ENCODE measurements at regions not wholly inside any gene's neighbourhood (a gene's known extent, or its start where the extent isn't known, plus 50 kb on each side); places are given as distances from the start of the nearest gene placed in this dataset.

DNA sequence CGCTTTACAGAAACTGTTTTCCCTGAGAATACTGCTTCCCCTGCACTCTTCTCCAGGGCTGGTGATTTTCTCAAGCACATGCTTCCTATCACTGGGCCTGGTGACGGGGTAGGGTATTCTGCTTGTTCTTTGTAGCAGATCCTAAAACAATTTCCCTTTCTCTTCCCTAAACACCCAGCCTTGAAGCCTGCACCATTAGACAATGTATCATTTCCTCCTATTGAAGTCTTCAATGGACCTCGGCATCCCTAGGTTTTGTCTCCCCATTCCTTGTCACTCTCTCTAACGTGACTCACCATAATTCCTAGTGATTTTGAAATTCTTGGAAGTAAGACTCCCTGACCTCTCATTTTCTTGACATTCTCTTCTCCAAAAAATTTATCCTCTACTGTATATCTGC, 109.5 kb upstream of the GHITM start:
- no peaks in the 10 kb centered on the region for H3K27me3 ChIP-seq (ENCODE audit: insufficient read depth, low read length, poor library complexity)
- H3K4me2 ChIP-seq (ENCODE audit: low read length), result no peak overlapping the region
- H3K9ac ChIP-seq (ENCODE audit: low read length), result no peak overlapping the region
- no peak overlapping the region for H3K27ac ChIP-seq (ENCODE audit: low read depth, low read length)
- no peak overlapping the region for H3K23ac ChIP-seq (ENCODE audit: low read length)
- no peak overlapping the region for H2BK5ac ChIP-seq (ENCODE audit: low read length)
- DNase-seq, result no peak
- H2BK15ac ChIP-seq (replicated peaks; ENCODE audit: low read depth), result no peak overlapping the region
- WGBS (ENCODE audit: extremely low coverage, insufficient coverage, low lambda C conversion rate), result no CpG with 5 or more reads among the region's 4 CpGs
- no peaks in the 10 kb centered on the region for H3K79me1 ChIP-seq (ENCODE audit: low read length)
- no peak overlapping the region for H3K4ac ChIP-seq (ENCODE audit: low read depth, low read length)
- no peaks in the 10 kb centered on the region for H3K79me2 ChIP-seq (ENCODE audit: control insufficient read depth, insufficient read depth, low read length)
- H3K4me1 ChIP-seq (ENCODE audit: control insufficient read depth, low read depth, low read length), result no peaks in the 10 kb centered on the region
- no peak overlapping the region for H4K8ac ChIP-seq (ENCODE audit: low read depth, low read length)
- no peak overlapping the region for H2AK5ac ChIP-seq (ENCODE audit: low read length)
- no peak overlapping the region for H3K4me3 ChIP-seq (ENCODE audit: low read length)
- H3K36me3 ChIP-seq (ENCODE audit: control insufficient read depth, insufficient read depth, low read length), result no peaks in the 10 kb centered on the region
- no peak overlapping the region for H4K5ac ChIP-seq (ENCODE audit: low read length)
- no peak overlapping the region for H3K56ac ChIP-seq (ENCODE audit: low read length)
- H2BK120ac ChIP-seq (ENCODE audit: low read depth, low read length), result no peak overlapping the region
- H3K18ac ChIP-seq (ENCODE audit: low read length), result no peak overlapping the region

DNA sequence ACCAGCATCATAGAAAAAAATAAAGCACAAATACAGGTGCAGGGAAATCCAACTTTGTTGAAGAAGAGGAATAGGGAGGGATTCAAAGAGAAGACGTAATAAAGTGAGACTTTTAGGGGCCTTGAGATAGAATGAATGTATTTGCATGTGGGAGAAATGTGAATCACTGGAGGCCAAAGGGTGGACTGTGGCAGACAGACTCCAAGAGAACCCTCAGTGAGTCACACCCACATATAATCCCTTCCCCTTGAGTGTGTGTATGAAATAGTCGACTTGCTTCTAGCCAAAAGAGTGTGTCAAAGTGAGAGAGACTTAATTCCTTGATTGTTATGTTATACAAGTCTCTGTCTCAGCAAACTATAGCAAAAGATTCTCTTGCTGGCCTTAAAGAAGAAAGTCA, 101.3 kb upstream of the GHITM start:
- no CpG with 5 or more reads among the region's 2 CpGs for WGBS (ENCODE audit: extremely low coverage, insufficient coverage, low lambda C conversion rate)
- H3K79me1 ChIP-seq (ENCODE audit: low read length), result no peaks in the 10 kb centered on the region
- H2BK15ac ChIP-seq (replicated peaks; ENCODE audit: low read depth), result no peak overlapping the region
- H3K27me3 ChIP-seq (ENCODE audit: insufficient read depth, low read length, poor library complexity), result no peaks in the 10 kb centered on the region
- H2BK5ac ChIP-seq (ENCODE audit: low read length), result no peak overlapping the region
- no peak overlapping the region for H3K56ac ChIP-seq (ENCODE audit: low read length)
- no peaks in the 10 kb centered on the region for H3K4me1 ChIP-seq (ENCODE audit: control insufficient read depth, low read depth, low read length)
- H3K4ac ChIP-seq (ENCODE audit: low read depth, low read length), result no peak overlapping the region
- no peak overlapping the region for H3K4me2 ChIP-seq (ENCODE audit: low read length)
- H4K5ac ChIP-seq (ENCODE audit: low read length), result no peak overlapping the region
- no peak overlapping the region for H3K27ac ChIP-seq (ENCODE audit: low read depth, low read length)
- DNase-seq, result no peak
- H3K23ac ChIP-seq (ENCODE audit: low read length), result no peak overlapping the region
- H2BK120ac ChIP-seq (ENCODE audit: low read depth, low read length), result no peak overlapping the region
- H2AK5ac ChIP-seq (ENCODE audit: low read length), result no peak overlapping the region
- no peak overlapping the region for H3K18ac ChIP-seq (ENCODE audit: low read length)
- no peak overlapping the region for H3K9ac ChIP-seq (ENCODE audit: low read length)
- no peaks in the 10 kb centered on the region for H3K79me2 ChIP-seq (ENCODE audit: control insufficient read depth, insufficient read depth, low read length)
- no peaks in the 10 kb centered on the region for H3K36me3 ChIP-seq (ENCODE audit: control insufficient read depth, insufficient read depth, low read length)
- no peak overlapping the region for H4K8ac ChIP-seq (ENCODE audit: low read depth, low read length)
- no peak overlapping the region for H3K4me3 ChIP-seq (ENCODE audit: low read length)

DNA sequence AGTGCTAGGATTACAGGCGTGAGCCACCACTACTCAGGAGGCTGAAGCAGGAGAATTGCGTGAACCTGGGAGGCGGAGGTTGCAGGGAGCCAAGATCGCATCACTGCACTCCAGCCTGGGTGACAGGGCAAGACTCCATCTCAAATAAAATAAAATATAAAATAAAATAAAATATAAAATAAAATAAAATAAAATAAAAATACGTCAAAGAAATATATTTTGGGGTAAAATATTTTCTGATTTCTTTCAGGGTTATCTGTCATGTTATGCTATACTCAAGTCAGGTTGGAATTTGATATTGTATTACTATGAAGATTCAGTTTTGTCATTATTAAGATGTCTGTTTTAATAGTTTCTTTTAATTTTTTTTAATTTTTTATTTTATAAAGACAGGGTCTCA, 99.4 kb upstream of the GHITM start:
- H3K79me2 ChIP-seq (ENCODE audit: control insufficient read depth, insufficient read depth, low read length), result no peaks in the 10 kb centered on the region
- no peak overlapping the region for H2AK5ac ChIP-seq (ENCODE audit: low read length)
- H4K5ac ChIP-seq (ENCODE audit: low read length), result no peak overlapping the region
- H3K4me2 ChIP-seq (ENCODE audit: low read length), result no peak overlapping the region
- H2BK120ac ChIP-seq (ENCODE audit: low read depth, low read length), result no peak overlapping the region
- DNase-seq, result no peak
- no peak overlapping the region for H3K56ac ChIP-seq (ENCODE audit: low read length)
- no peak overlapping the region for H3K9ac ChIP-seq (ENCODE audit: low read length)
- no peak overlapping the region for H2BK15ac ChIP-seq (replicated peaks; ENCODE audit: low read depth)
- H2BK5ac ChIP-seq (ENCODE audit: low read length), result no peak overlapping the region
- no peaks in the 10 kb centered on the region for H3K36me3 ChIP-seq (ENCODE audit: control insufficient read depth, insufficient read depth, low read length)
- no peak overlapping the region for H3K4ac ChIP-seq (ENCODE audit: low read depth, low read length)
- H3K27me3 ChIP-seq (ENCODE audit: insufficient read depth, low read length, poor library complexity), result no peaks in the 10 kb centered on the region
- no peak overlapping the region for H3K23ac ChIP-seq (ENCODE audit: low read length)
- no peaks in the 10 kb centered on the region for H3K4me1 ChIP-seq (ENCODE audit: control insufficient read depth, low read depth, low read length)
- H3K4me3 ChIP-seq (ENCODE audit: low read length), result no peak overlapping the region
- no peak overlapping the region for H3K18ac ChIP-seq (ENCODE audit: low read length)
- no peaks in the 10 kb centered on the region for H3K79me1 ChIP-seq (ENCODE audit: low read length)
- H4K8ac ChIP-seq (ENCODE audit: low read depth, low read length), result no peak overlapping the region
- no CpG with 5 or more reads among the region's 5 CpGs for whole genome bisulfite sequencing (ENCODE audit: extremely low coverage, insufficient coverage, low lambda C conversion rate)
- no peak overlapping the region for H3K27ac ChIP-seq (ENCODE audit: low read depth, low read length)

DNA sequence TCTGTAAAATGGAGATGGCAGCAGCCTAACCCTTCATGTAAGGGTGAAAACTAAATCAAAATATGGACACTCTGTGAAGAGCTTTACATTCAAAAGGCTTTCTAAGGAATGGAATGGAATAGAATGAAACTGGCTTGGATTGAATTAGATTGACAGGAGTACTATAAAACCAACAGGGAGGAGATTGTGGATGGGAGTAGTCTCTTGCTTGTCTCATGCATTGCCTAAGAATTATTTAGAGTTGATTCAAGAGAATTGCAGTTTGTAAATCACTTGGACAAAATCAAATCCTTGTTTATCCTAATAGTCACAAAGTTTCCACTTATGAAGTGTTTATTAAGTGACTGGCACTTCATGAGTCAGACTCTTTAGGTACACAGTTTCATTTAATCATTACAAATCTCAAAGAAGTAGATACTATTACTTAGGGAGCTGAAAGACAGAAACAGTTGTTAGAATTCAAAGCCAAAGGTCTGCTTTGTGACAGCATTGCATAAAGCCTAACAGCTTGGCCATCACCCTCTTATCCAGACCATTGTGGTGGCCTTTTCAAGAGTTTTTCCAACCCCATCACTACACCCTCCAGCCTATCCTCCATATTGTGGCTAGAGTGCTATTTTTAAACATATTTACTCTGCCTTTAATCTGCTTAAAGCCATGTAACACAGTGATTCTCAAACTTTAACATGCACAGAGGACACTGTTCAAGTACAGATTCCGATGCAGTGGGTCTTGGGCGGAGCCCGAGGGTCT, 91.9 kb upstream of the GHITM start:
- H3K4ac ChIP-seq (ENCODE audit: low read depth, low read length), result no peak overlapping the region
- H3K18ac ChIP-seq (ENCODE audit: low read length), result no peak overlapping the region
- H3K27me3 ChIP-seq (ENCODE audit: insufficient read depth, low read length, poor library complexity), result no peaks in the 10 kb centered on the region
- H3K56ac ChIP-seq (ENCODE audit: low read length), result no peak overlapping the region
- H3K79me1 ChIP-seq (ENCODE audit: low read length), result no peaks in the 10 kb centered on the region
- no peak overlapping the region for H3K4me2 ChIP-seq (ENCODE audit: low read length)
- H3K36me3 ChIP-seq (ENCODE audit: control insufficient read depth, insufficient read depth, low read length), result no peaks in the 10 kb centered on the region
- H2AK5ac ChIP-seq (ENCODE audit: low read length), result no peak overlapping the region
- H2BK5ac ChIP-seq (ENCODE audit: low read length), result no peak overlapping the region
- no peak overlapping the region for H4K5ac ChIP-seq (ENCODE audit: low read length)
- H2BK15ac ChIP-seq (replicated peaks; ENCODE audit: low read depth), result no peak overlapping the region
- no peak overlapping the region for H2BK120ac ChIP-seq (ENCODE audit: low read depth, low read length)
- H3K4me1 ChIP-seq (ENCODE audit: control insufficient read depth, low read depth, low read length), result no peaks in the 10 kb centered on the region
- H3K27ac ChIP-seq (ENCODE audit: low read depth, low read length), result no peak overlapping the region
- DNase-seq, result no peak
- no peak overlapping the region for H4K8ac ChIP-seq (ENCODE audit: low read depth, low read length)
- no peaks in the 10 kb centered on the region for H3K79me2 ChIP-seq (ENCODE audit: control insufficient read depth, insufficient read depth, low read length)
- H3K4me3 ChIP-seq (ENCODE audit: low read length), result no peak overlapping the region
- no CpG with 5 or more reads among the region's 3 CpGs for WGBS (ENCODE audit: extremely low coverage, insufficient coverage, low lambda C conversion rate)
- H3K23ac ChIP-seq (ENCODE audit: low read length), result no peak overlapping the region
- no peak overlapping the region for H3K9ac ChIP-seq (ENCODE audit: low read length)

DNA sequence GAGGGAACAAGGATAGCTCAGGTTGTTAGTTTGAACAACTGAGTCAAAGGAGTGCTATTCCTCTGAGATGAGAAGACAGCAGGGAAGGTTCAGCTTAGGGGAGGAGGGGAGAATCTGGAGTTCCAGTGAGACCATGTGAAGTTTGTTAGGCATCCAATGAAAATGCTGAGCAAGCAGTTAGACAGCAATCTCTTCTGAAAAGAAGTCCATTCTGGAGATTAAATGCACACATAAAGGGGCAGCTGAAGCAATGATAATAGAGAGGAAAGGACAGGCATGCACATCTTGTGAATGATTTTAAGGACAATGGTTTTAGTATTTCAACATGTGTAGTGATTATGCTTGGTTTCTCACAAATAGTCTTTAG, 89.7 kb upstream of the GHITM start:
- H3K36me3 ChIP-seq (ENCODE audit: control insufficient read depth, insufficient read depth, low read length), result no peaks in the 10 kb centered on the region
- H2AK5ac ChIP-seq (ENCODE audit: low read length), result no peak overlapping the region
- no peaks in the 10 kb centered on the region for H3K79me2 ChIP-seq (ENCODE audit: control insufficient read depth, insufficient read depth, low read length)
- H3K4me2 ChIP-seq (ENCODE audit: low read length), result no peak overlapping the region
- DNase-seq, result no peak
- H3K56ac ChIP-seq (ENCODE audit: low read length), result no peak overlapping the region
- no peak overlapping the region for H3K9ac ChIP-seq (ENCODE audit: low read length)
- H2BK5ac ChIP-seq (ENCODE audit: low read length), result no peak overlapping the region
- no peak overlapping the region for H3K27ac ChIP-seq (ENCODE audit: low read depth, low read length)
- no peak overlapping the region for H4K5ac ChIP-seq (ENCODE audit: low read length)
- H3K79me1 ChIP-seq (ENCODE audit: low read length), result no peaks in the 10 kb centered on the region
- H2BK15ac ChIP-seq (replicated peaks; ENCODE audit: low read depth), result no peak overlapping the region
- no peak overlapping the region for H2BK120ac ChIP-seq (ENCODE audit: low read depth, low read length)
- H3K4ac ChIP-seq (ENCODE audit: low read depth, low read length), result no peak overlapping the region
- H3K18ac ChIP-seq (ENCODE audit: low read length), result no peak overlapping the region
- no peak overlapping the region for H4K8ac ChIP-seq (ENCODE audit: low read depth, low read length)
- H3K27me3 ChIP-seq (ENCODE audit: insufficient read depth, low read length, poor library complexity), result no peaks in the 10 kb centered on the region
- H3K4me3 ChIP-seq (ENCODE audit: low read length), result no peak overlapping the region
- no peaks in the 10 kb centered on the region for H3K4me1 ChIP-seq (ENCODE audit: control insufficient read depth, low read depth, low read length)
- H3K23ac ChIP-seq (ENCODE audit: low read length), result no peak overlapping the region

DNA sequence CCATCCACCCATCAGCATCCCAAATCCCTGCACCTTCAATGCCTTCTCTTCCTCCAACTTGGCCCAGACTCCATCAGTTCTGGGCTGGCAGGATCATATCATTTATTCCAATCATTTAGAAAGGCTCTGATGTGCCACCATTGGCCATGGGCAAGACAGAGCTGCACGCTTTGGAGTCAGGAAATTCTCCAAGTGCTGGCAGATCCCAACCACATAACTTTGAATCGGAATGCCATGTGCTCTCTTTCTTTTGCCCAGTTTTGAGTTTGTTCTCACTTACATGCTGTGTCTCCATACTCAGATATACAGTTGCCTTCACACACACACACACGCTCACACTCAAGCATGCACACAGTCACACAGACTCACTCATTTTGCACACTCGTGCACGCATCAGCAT, 85.7 kb upstream of the GHITM start:
- Histone ChIP-seq H3K4me2 (ENCODE audit: low read length) (no peak overlapping the region), H2AK5ac (ENCODE audit: low read length) (no peak overlapping the region), H3K56ac (ENCODE audit: low read length) (no peak overlapping the region), H2BK15ac (replicated peaks; ENCODE audit: low read depth) (no peak overlapping the region), H3K27me3 (ENCODE audit: insufficient read depth, low read length, poor library complexity) (no peaks in the 10 kb centered on the region), H3K4ac (ENCODE audit: low read depth, low read length) (no peak overlapping the region), H3K9ac (ENCODE audit: low read length) (no peak overlapping the region), H3K36me3 (ENCODE audit: control insufficient read depth, insufficient read depth, low read length) (no peaks in the 10 kb centered on the region), H3K23ac (ENCODE audit: low read length) (no peak overlapping the region), H3K79me2 (ENCODE audit: control insufficient read depth, insufficient read depth, low read length) (no peaks in the 10 kb centered on the region), H3K4me1 (ENCODE audit: control insufficient read depth, low read depth, low read length) (no peaks in the 10 kb centered on the region), H3K18ac (ENCODE audit: low read length) (no peak overlapping the region), H2BK120ac (ENCODE audit: low read depth, low read length) (no peak overlapping the region), H3K79me1 (ENCODE audit: low read length) (no peaks in the 10 kb centered on the region), H3K4me3 (ENCODE audit: low read length) (no peak overlapping the region), H2BK5ac (ENCODE audit: low read length) (no peak overlapping the region), H4K8ac (ENCODE audit: low read depth, low read length) (no peak overlapping the region), H3K27ac (ENCODE audit: low read depth, low read length) (no peak overlapping the region), H4K5ac (ENCODE audit: low read length) (no peak overlapping the region)
- DNase-seq, result no peak
- WGBS (ENCODE audit: extremely low coverage, insufficient coverage, low lambda C conversion rate), result no CpG with 5 or more reads among the region's 5 CpGs

Measured in mesendoderm (in vitro differentiated cells).